ENCODE measurements at regions not wholly inside any gene's neighbourhood (a gene's known extent, or its start where the extent isn't known, plus 50 kb on each side); places are given as distances from the start of the nearest gene placed in this dataset.

GRCh38 chr5:5929291-5930020 is 448.9 kb downstream of the MED10 start:
- DNase-seq, result no peak

GRCh38 chr5:5925191-5925590 is 453.2 kb downstream of the MED10 start:
- DNase-seq, result no peak

GRCh38 chr5:5919411-5919810 is 458.9 kb downstream of the MED10 start:
- DNase-seq, result no peak

GRCh38 chr5:5906778-5907177 is 471.6 kb downstream of the MED10 start:
- DNase-seq, result no peak

- no peak for DNase-seq
Measured at GRCh38 chr5:5905186-5905585, 473.2 kb downstream of the MED10 start.

GRCh38 chr5:5904113-5904512 is 474.2 kb downstream of the MED10 start:
- DNase-seq, result no peak

- DNase-seq, result no peak
Measured at GRCh38 chr5:5902678-5903646, 475.4 kb downstream of the MED10 start.

- DNase-seq, result no peak
Measured at GRCh38 chr5:5900350-5900749, 477.9 kb downstream of the ICE1 start.

GRCh38 chr5:5899716-5900115 is 477.2 kb downstream of the ICE1 start:
- no peak for DNase-seq

GRCh38 chr5:5888284-5888683 is 465.8 kb downstream of the ICE1 start:
- DNase-seq, result no peak

- no peak for DNase-seq
Measured at GRCh38 chr5:5887833-5888232, 465.4 kb downstream of the ICE1 start.

GRCh38 chr5:5886812-5887486 is 464.5 kb downstream of the ICE1 start:
- DNase-seq, result no peak

- no peak for DNase-seq
Measured at GRCh38 chr5:5886353-5886752, 463.9 kb downstream of the ICE1 start.

- no peak for DNase-seq
Measured at GRCh38 chr5:5885782-5886181, 463.3 kb downstream of the ICE1 start.

- no peak for DNase-seq
Measured at GRCh38 chr5:5884593-5884992, 462.1 kb downstream of the ICE1 start.

GRCh38 chr5:5883562-5883961 is 461.1 kb downstream of the ICE1 start:
- no peak for DNase-seq

- DNase-seq, result no peak
Measured at GRCh38 chr5:5883146-5883545, 460.7 kb downstream of the ICE1 start.

GRCh38 chr5:5882706-5883105 is 460.2 kb downstream of the ICE1 start:
- DNase-seq, result no peak

- DNase-seq, result no peak
Measured at GRCh38 chr5:5881294-5881693, 458.8 kb downstream of the ICE1 start.

- no peak for DNase-seq
Measured at GRCh38 chr5:5880077-5880763, 457.7 kb downstream of the ICE1 start.

- DNase-seq, result no peak
Measured at GRCh38 chr5:5857396-5857795, 434.9 kb downstream of the ICE1 start.

- DNase-seq, result no peak
Measured at GRCh38 chr5:5854087-5854486, 431.6 kb downstream of the ICE1 start.

GRCh38 chr5:5838493-5838892 is 416.0 kb downstream of the ICE1 start:
- no peak for DNase-seq

All from NCI-H1694 treated with DMSO at 0.1 percent for 48 hours (cell line).